NCI-H774 (cell line): ENCODE measurements at regions not wholly inside any gene's neighbourhood (a gene's known extent, or its start where the extent isn't known, plus 50 kb on each side); places are given as distances from the start of the nearest gene placed in this dataset.

Experiments
- DNase-seq: peaks from one replicate; lab custom pipeline; 2025; lab: John Stamatoyannopoulos, UW

GRCh38 chr18:47333926-47334635 lies 82.6 kb upstream of the SKOR2 start:
- DNase-seq = no peak

DNA sequence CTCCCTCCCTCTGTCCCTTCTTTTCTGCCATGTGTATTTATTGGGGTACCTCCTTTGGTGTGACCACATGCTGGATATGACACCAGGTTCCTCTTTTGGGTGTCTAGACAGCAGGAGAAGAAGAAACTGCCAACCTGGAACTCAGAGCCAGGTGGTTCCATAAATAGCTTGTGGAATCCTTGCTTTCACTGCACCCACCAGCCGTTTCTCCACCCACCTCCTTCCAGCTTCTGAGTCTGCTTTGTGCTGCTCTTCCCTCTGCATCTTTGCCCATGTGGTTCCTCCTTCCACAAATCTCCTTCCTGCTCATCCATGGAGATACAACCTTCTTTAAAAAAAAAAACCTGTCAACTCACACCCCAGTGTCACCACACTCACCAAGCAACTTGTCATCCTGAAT lies 80.2 kb upstream of the SKOR2 start:
- DNase-seq = no peak

GRCh38 chr18:47331026-47331425 lies 79.6 kb upstream of the SKOR2 start:
- no peak for DNase-seq

- no peak for DNase-seq
Observed at GRCh38 chr18:47323158-47323557, 71.7 kb upstream of the SKOR2 start.

- no peak for DNase-seq
Observed at GRCh38 chr18:47321815-47322214, 70.4 kb upstream of the SKOR2 start.

DNA sequence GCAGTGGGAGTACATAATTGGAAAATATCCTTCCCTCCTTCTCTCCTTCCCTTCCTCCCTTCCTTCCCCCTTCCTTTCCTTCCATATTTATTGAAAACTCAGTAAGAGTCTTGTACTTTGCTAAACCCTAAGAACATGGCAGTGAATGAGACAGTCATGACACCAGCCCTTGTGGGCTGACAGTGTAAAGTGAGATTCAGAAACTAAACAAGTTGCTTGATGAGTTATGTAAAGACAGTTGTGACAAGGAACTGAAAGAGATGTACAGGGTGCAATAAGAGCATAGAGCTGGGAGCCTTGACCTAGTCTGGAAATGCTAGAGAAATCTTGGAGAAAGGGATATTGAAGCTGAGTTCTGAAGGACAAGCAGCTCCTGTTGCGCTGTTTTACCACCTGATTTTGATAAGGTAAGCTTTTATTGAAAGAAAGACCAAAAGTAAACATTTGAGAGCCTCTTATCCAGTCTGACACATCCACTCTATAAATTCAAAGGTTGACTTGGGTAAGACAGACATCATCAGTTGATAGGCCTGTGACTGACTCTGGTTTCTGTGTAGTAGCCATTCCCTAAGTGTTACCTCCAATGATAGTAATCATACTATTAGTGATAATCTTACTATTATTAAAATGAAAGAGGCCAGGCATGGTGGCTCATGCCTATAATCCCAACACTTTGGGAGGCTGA lies 66.5 kb upstream of the SKOR2 start:
- no peak for DNase-seq

DNA sequence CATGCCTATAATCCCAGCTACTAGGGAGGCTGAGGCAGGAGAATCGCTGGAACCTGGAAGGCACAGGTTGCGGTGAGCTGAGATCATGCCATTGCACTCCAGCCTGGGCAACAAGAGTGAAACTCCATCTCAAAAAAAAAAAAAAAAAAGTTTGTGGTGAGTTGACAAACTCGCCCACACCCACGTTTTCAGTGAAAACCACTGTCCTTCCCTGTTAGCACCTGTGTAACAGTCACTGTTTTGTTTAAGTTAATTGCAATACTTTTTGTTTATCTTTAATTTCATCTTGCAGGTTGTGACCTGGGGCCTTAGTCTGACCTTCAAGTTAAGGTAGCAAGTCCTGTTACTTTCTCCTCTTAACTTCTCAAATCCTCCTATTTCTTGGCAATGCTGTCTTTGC lies 65.5 kb upstream of the SKOR2 start:
- DNase-seq = no peak

- no peak for DNase-seq
Observed at GRCh38 chr18:47313901-47314300, 62.4 kb upstream of the SKOR2 start.

- no peak for DNase-seq
Observed at GRCh38 chr18:47311585-47311984, 60.1 kb upstream of the SKOR2 start.
